ENCODE measurements at regions not wholly inside any gene's neighbourhood (a gene's known extent, or its start where the extent isn't known, plus 50 kb on each side); places are given as distances from the start of the nearest gene placed in this dataset.

DNA sequence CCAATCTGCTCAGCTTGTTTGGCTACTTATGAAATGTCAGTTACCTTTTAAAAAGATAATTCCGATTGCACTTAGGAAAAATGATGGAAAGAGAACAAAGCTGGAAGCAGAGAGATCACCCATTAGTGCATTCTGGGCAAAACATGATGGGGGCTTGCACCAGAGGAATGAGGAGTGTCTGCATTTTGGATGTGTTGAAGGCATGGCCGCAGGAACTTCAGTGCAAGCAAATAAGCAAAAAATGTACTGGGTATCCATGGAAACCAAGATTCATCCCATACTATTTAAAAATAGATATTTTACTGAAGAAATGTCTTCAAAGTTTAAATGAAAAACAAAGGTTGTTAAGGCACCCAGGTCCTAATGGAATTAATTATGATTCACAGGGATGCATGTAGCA is 655.0 kb downstream of the POM121L12 start:
- TF ChIP-seq, protein P1, sequence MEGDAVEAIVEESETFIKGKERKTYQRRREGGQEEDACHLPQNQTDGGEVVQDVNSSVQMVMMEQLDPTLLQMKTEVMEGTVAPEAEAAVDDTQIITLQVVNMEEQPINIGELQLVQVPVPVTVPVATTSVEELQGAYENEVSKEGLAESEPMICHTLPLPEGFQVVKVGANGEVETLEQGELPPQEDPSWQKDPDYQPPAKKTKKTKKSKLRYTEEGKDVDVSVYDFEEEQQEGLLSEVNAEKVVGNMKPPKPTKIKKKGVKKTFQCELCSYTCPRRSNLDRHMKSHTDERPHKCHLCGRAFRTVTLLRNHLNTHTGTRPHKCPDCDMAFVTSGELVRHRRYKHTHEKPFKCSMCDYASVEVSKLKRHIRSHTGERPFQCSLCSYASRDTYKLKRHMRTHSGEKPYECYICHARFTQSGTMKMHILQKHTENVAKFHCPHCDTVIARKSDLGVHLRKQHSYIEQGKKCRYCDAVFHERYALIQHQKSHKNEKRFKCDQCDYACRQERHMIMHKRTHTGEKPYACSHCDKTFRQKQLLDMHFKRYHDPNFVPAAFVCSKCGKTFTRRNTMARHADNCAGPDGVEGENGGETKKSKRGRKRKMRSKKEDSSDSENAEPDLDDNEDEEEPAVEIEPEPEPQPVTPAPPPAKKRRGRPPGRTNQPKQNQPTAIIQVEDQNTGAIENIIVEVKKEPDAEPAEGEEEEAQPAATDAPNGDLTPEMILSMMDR (IDR thresholded peaks at IDR 0.05; ENCODE audit: low read length): no peak
- no peak for TF ChIP-seq EZH2 (IDR thresholded peaks at IDR 0.05; ENCODE audit: borderline replicate concordance, low read length)
